ENCODE measurements at regions not wholly inside any gene's neighbourhood (a gene's known extent, or its start where the extent isn't known, plus 50 kb on each side); places are given as distances from the start of the nearest gene placed in this dataset.

- Histone ChIP-seq H4K20me1 (replicated peaks; ENCODE audit: insufficient read depth) (no peaks in the 10 kb centered on the region), H3K4me1 (ENCODE audit: insufficient read depth) (peaks cover 8% of the 10 kb centered on the region; the same call in 1 of the 2 replicates), H3K36me3 (ENCODE audit: insufficient read depth) (peaks cover 3% of the 10 kb centered on the region; the same call in 1 of the 2 replicates), H3K4me2 (no peak overlapping the region), H3K79me2 (replicated peaks; ENCODE audit: insufficient read depth) (peaks cover 24% of the 10 kb centered on the region), H3K27me3 (ENCODE audit: insufficient read depth) (no peaks in the 10 kb centered on the region), H2AFZ (no peak overlapping the region), H3K27ac (ENCODE audit: low read depth) (no peak overlapping the region), H3K9me2 (ENCODE audit: insufficient read depth) (peaks cover 28% of the 10 kb centered on the region), H3F3A (replicated peaks; ENCODE audit: low read depth) (peaks cover 8% of the 10 kb centered on the region), H3K4me3 (no peak overlapping the region)
- TF ChIP-seq CREB1 (CRISPR knock-in tag; IDR thresholded peaks at IDR 0.05; ENCODE audit: low read depth), result no peak
- no peak for TF ChIP-seq ZNF331 (CRISPR knock-in tag; IDR thresholded peaks at IDR 0.05; ENCODE audit: low read depth)
- TF ChIP-seq ETS1 (IDR thresholded peaks at IDR 0.05), result no peak
- TF ChIP-seq NANOG (IDR thresholded peaks at IDR 0.05; ENCODE audit: borderline replicate concordance), result no peak
- no peak for TF ChIP-seq POLR2AphosphoS5 (IDR thresholded peaks at IDR 0.05; ENCODE audit: low read depth)
- no peak for TF ChIP-seq REST (IDR thresholded peaks at IDR 0.05; ENCODE audit: unreplicated experiment)
- no peak for TF ChIP-seq JUNB (IDR thresholded peaks at IDR 0.05; ENCODE audit: unreplicated experiment)
- TF ChIP-seq STAT1 (IDR thresholded peaks at IDR 0.05; ENCODE audit: unreplicated experiment), result no peak
- no peak for TF ChIP-seq EZH2phosphoT487 (IDR thresholded peaks at IDR 0.05; ENCODE audit: unreplicated experiment)
- TF ChIP-seq CTCF (conservative IDR thresholded peaks at IDR 0.05; ENCODE audit: low read depth in 2 of 2), result no peak
- TF ChIP-seq EZH2 (IDR thresholded peaks at IDR 0.05; ENCODE audit: low read depth, unreplicated experiment), result no peak
- no peak for TF ChIP-seq ZNF462 (CRISPR knock-in tag; IDR thresholded peaks at IDR 0.05)
- DNase-seq (ENCODE audit: low spot score), result no peak
- no peaks in the 10 kb centered on the region for H3K27me3 Mint-ChIP-seq (ENCODE audit: insufficient read depth, low read depth, poor library complexity)
- H3K27ac Mint-ChIP-seq, result no peak overlapping the region; the same call in 1 of the 2 replicates
- H3K36me3 Mint-ChIP-seq (ENCODE audit: low read depth), result peaks cover 56% of the 10 kb centered on the region
- peaks cover 35% of the 10 kb centered on the region for H3K9me3 Mint-ChIP-seq
- no peak for ATAC-seq
- H3K4me3 Mint-ChIP-seq, result no peak overlapping the region
- H3K4me1 Mint-ChIP-seq, result peaks cover 18% of the 10 kb centered on the region
These were observed 87.5 kb upstream of the DAZL start for GRCh38 chr3:16692486-16693344.

All from GM23338 (cell line).